ENCODE measurements at regions not wholly inside any gene's neighbourhood (a gene's known extent, or its start where the extent isn't known, plus 50 kb on each side); places are given as distances from the start of the nearest gene placed in this dataset.
"Not testable (repeated sequence)": the region's sequence is repeated elsewhere in the genome, so short reads cannot be mapped to it uniquely, and the experiment has no call there.

DNA sequence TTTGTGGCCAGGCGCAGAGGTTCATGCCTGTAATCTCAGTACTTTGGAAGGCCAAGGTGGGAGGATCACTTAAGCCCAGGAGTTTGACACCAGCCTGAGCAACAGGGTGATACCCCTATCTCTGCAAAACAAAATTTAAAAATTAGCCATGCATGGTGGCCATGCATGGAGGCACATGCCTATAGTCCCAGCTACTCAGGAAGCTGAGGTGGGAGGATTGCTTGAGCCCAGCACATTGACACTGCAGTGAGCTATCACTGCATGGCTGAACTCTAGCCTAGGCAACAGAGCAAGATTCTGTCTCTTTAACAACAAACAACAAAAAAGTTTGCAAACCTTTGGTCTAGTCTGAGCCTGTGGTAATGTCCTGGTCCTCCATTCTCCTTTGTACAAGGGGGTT, 69.2 kb upstream of the CNEP1R1 start:
- DNase-seq (ENCODE audit: low read depth): no peak
- H3K36me3 ChIP-seq (ENCODE audit: control insufficient read depth, insufficient read depth, low read length): no peaks in the 10 kb centered on the region
- H3K4me3 ChIP-seq (ENCODE audit: low read depth, low read length): no peak overlapping the region
- H3K27me3 ChIP-seq (ENCODE audit: control insufficient read depth, insufficient read depth, low read length): no peaks in the 10 kb centered on the region
- TF ChIP-seq, protein P1, sequence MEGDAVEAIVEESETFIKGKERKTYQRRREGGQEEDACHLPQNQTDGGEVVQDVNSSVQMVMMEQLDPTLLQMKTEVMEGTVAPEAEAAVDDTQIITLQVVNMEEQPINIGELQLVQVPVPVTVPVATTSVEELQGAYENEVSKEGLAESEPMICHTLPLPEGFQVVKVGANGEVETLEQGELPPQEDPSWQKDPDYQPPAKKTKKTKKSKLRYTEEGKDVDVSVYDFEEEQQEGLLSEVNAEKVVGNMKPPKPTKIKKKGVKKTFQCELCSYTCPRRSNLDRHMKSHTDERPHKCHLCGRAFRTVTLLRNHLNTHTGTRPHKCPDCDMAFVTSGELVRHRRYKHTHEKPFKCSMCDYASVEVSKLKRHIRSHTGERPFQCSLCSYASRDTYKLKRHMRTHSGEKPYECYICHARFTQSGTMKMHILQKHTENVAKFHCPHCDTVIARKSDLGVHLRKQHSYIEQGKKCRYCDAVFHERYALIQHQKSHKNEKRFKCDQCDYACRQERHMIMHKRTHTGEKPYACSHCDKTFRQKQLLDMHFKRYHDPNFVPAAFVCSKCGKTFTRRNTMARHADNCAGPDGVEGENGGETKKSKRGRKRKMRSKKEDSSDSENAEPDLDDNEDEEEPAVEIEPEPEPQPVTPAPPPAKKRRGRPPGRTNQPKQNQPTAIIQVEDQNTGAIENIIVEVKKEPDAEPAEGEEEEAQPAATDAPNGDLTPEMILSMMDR (IDR thresholded peaks at IDR 0.05; ENCODE audit: insufficient read depth, low read length, poor library complexity, severe bottlenecking): no peak

DNA sequence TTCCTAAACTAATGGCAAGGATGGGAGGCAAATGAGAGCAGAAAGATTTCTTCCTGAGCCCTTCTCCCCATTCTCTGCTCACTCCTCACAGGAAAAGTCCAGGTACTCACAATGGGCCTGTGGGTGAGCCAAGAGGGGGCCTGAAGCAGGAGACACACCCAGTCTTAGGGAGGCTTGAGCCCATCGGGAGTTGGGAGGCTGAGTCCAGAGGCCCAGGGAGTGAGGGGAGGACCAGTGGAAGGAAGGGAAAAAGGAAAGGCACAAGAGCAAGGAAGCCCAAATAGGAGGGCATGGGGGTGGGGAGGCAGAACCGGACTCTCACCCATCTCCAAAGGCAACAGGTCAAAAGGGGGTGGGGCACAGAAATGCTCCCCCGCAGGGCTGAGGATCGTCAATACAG, 68.1 kb upstream of the CNEP1R1 start:
- TF ChIP-seq, protein P1 (IDR thresholded peaks at IDR 0.05; ENCODE audit: insufficient read depth, low read length, poor library complexity, severe bottlenecking): no peak
- H3K27me3 ChIP-seq (ENCODE audit: control insufficient read depth, insufficient read depth, low read length): no peaks in the 10 kb centered on the region
- H3K36me3 ChIP-seq (ENCODE audit: control insufficient read depth, insufficient read depth, low read length): no peaks in the 10 kb centered on the region

GRCh38 chr16:49958448-49958847, 66.6 kb upstream of the CNEP1R1 start:
- H3K36me3 ChIP-seq (ENCODE audit: control insufficient read depth, insufficient read depth, low read length): no peaks in the 10 kb centered on the region
- no peak for DNase-seq (ENCODE audit: low read depth)
- H3K27me3 ChIP-seq (ENCODE audit: control insufficient read depth, insufficient read depth, low read length): no peaks in the 10 kb centered on the region
- H3K4me3 ChIP-seq (ENCODE audit: low read depth, low read length): no peak overlapping the region
- TF ChIP-seq, protein P1 (IDR thresholded peaks at IDR 0.05; ENCODE audit: insufficient read depth, low read length, poor library complexity, severe bottlenecking): no peak

More for the DNA sequence above, 68.1 kb upstream of the CNEP1R1 start:
- no peak overlapping the region for H3K4me3 ChIP-seq (ENCODE audit: low read depth, low read length)
- no peak for DNase-seq (ENCODE audit: low read depth)

GRCh38 chr16:49959552-49960277, 65.3 kb upstream of the CNEP1R1 start:
- Histone ChIP-seq H3K36me3 (ENCODE audit: control insufficient read depth, insufficient read depth, low read length) (no peaks in the 10 kb centered on the region), H3K4me3 (ENCODE audit: low read depth, low read length) (no peak overlapping the region), H3K27me3 (ENCODE audit: control insufficient read depth, insufficient read depth, low read length) (no peaks in the 10 kb centered on the region)
- DNase-seq (ENCODE audit: low read depth): no peak
- TF ChIP-seq, protein P1 (IDR thresholded peaks at IDR 0.05; ENCODE audit: insufficient read depth, low read length, poor library complexity, severe bottlenecking): no peak

- Histone ChIP-seq H3K4me3 (ENCODE audit: low read depth, low read length) (no peak overlapping the region), H3K36me3 (ENCODE audit: control insufficient read depth, insufficient read depth, low read length) (no peaks in the 10 kb centered on the region), H3K27me3 (ENCODE audit: control insufficient read depth, insufficient read depth, low read length) (no peaks in the 10 kb centered on the region)
- TF ChIP-seq, protein P1 (IDR thresholded peaks at IDR 0.05; ENCODE audit: insufficient read depth, low read length, poor library complexity, severe bottlenecking): no peak
- DNase-seq (ENCODE audit: low read depth): no peak
These were observed 63.9 kb upstream of the CNEP1R1 start for GRCh38 chr16:49961089-49961488.

DNA sequence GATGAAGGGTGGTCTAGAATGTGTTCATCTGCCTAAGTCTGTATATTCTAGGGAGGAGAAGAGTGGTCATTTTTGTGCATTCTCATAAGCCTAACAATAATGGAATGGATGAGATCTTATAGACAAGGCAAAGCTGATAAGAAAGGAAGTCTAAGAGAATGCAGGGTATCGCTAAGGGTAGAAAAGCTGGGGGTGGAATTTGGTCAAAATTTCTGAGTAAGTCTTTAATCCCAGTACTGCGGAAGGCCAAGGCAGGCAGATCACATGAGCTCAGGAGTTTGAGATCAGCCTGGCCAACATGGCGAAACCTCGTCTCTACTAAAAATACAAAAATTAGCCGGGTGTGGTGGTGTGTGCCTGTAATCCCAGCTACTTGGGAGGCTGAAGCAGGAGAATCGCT, 62.5 kb upstream of the CNEP1R1 start:
- H3K36me3 ChIP-seq (ENCODE audit: control insufficient read depth, insufficient read depth, low read length); H3K27me3 ChIP-seq (ENCODE audit: control insufficient read depth, insufficient read depth, low read length); DNase-seq (ENCODE audit: low read depth); H3K4me3 ChIP-seq (ENCODE audit: low read depth, low read length): not testable (repeated sequence)

Data from kidney epithelial cell (primary cell).